ENCODE measurements at regions not wholly inside any gene's neighbourhood (a gene's known extent, or its start where the extent isn't known, plus 50 kb on each side); places are given as distances from the start of the nearest gene placed in this dataset.

- Histone ChIP-seq H3K36me3 (ENCODE audit: control insufficient read depth in 2 of 2, insufficient read depth in 2 of 2, low read length in 1 of 2) (no peaks in the 10 kb centered on the region), H3K4me3 (ENCODE audit: low read depth in 1 of 2, low read length in 2 of 2) (no peak overlapping the region), H3K27me3 (ENCODE audit: control insufficient read depth in 1 of 2, insufficient read depth in 2 of 2, low read length in 2 of 2) (no peaks in the 10 kb centered on the region), H3K9me3 (ENCODE audit: control insufficient read depth in 2 of 2, insufficient read depth in 1 of 2, low read depth in 1 of 2, low read length in 1 of 2) (no peaks in the 10 kb centered on the region), H3K27ac (ENCODE audit: low read depth in 2 of 2, low read length in 1 of 2) (no peak overlapping the region), H3K4me1 (ENCODE audit: control insufficient read depth in 2 of 2, insufficient read depth in 2 of 2, low read length in 1 of 2) (no peaks in the 10 kb centered on the region)
- 84 to 88% methylated on average over 2 of the region's 2 CpGs for WGBS, 2 donors
Observed at GRCh38 chr18:65435534-65435933, 315.3 kb upstream of the CDH7 start.

GRCh38 chr18:65429601-65430000 lies 321.2 kb upstream of the CDH7 start:
- H3K27me3 ChIP-seq (ENCODE audit: control insufficient read depth in 1 of 2, insufficient read depth in 2 of 2, low read length in 2 of 2): no peaks in the 10 kb centered on the region
- no peak overlapping the region for H3K4me3 ChIP-seq (ENCODE audit: low read depth in 1 of 2, low read length in 2 of 2)
- no peak overlapping the region for H3K27ac ChIP-seq (ENCODE audit: low read depth in 2 of 2, low read length in 1 of 2)
- H3K9me3 ChIP-seq (ENCODE audit: control insufficient read depth in 2 of 2, insufficient read depth in 1 of 2, low read depth in 1 of 2, low read length in 1 of 2): peaks cover 0 to 2% of the 10 kb centered on the region in 2 donors
- 65 to 76% methylated on average over 4 of the region's 4 CpGs for WGBS, 2 donors
- H3K4me1 ChIP-seq (ENCODE audit: control insufficient read depth in 2 of 2, insufficient read depth in 2 of 2, low read length in 1 of 2): no peaks in the 10 kb centered on the region
- H3K36me3 ChIP-seq (ENCODE audit: control insufficient read depth in 2 of 2, insufficient read depth in 2 of 2, low read length in 1 of 2): no peaks in the 10 kb centered on the region

GRCh38 chr18:65425366-65425765 lies 325.4 kb upstream of the CDH7 start:
- Histone ChIP-seq H3K36me3 (ENCODE audit: control insufficient read depth in 2 of 2, insufficient read depth in 2 of 2, low read length in 1 of 2) (no peaks in the 10 kb centered on the region), H3K4me1 (ENCODE audit: control insufficient read depth in 2 of 2, insufficient read depth in 2 of 2, low read length in 1 of 2) (no peaks in the 10 kb centered on the region), H3K27ac (ENCODE audit: low read depth in 2 of 2, low read length in 1 of 2) (no peak overlapping the region), H3K9me3 (ENCODE audit: control insufficient read depth in 2 of 2, insufficient read depth in 1 of 2, low read depth in 1 of 2, low read length in 1 of 2) (peaks cover 0 to 2% of the 10 kb centered on the region in 2 donors), H3K27me3 (ENCODE audit: control insufficient read depth in 1 of 2, insufficient read depth in 2 of 2, low read length in 2 of 2) (no peaks in the 10 kb centered on the region), H3K4me3 (ENCODE audit: low read depth in 1 of 2, low read length in 2 of 2) (no peak overlapping the region)
- WGBS, 2 donors: 62 to 66% methylated on average over 3 of the region's 3 CpGs

- WGBS, 2 donors: 46 to 48% methylated on average over 4 of the region's 4 CpGs
- Histone ChIP-seq H3K36me3 (ENCODE audit: control insufficient read depth in 2 of 2, insufficient read depth in 2 of 2, low read length in 1 of 2) (no peaks in the 10 kb centered on the region), H3K4me3 (ENCODE audit: low read depth in 1 of 2, low read length in 2 of 2) (no peak overlapping the region), H3K4me1 (ENCODE audit: control insufficient read depth in 2 of 2, insufficient read depth in 2 of 2, low read length in 1 of 2) (no peaks in the 10 kb centered on the region), H3K9me3 (ENCODE audit: control insufficient read depth in 2 of 2, insufficient read depth in 1 of 2, low read depth in 1 of 2, low read length in 1 of 2) (peaks cover 0 to 2% of the 10 kb centered on the region in 2 donors), H3K27ac (ENCODE audit: low read depth in 2 of 2, low read length in 1 of 2) (no peak overlapping the region), H3K27me3 (ENCODE audit: control insufficient read depth in 1 of 2, insufficient read depth in 2 of 2, low read length in 2 of 2) (no peaks in the 10 kb centered on the region)
Observed at GRCh38 chr18:65423776-65424175, 327.0 kb upstream of the CDH7 start.

- Histone ChIP-seq H3K9me3 (ENCODE audit: control insufficient read depth in 2 of 2, insufficient read depth in 1 of 2, low read depth in 1 of 2, low read length in 1 of 2) (no peaks in the 10 kb centered on the region), H3K36me3 (ENCODE audit: control insufficient read depth in 2 of 2, insufficient read depth in 2 of 2, low read length in 1 of 2) (no peaks in the 10 kb centered on the region), H3K4me1 (ENCODE audit: control insufficient read depth in 2 of 2, insufficient read depth in 2 of 2, low read length in 1 of 2) (no peaks in the 10 kb centered on the region), H3K27ac (ENCODE audit: low read depth in 2 of 2, low read length in 1 of 2) (no peak overlapping the region), H3K27me3 (ENCODE audit: control insufficient read depth in 1 of 2, insufficient read depth in 2 of 2, low read length in 2 of 2) (no peaks in the 10 kb centered on the region), H3K4me3 (ENCODE audit: low read depth in 1 of 2, low read length in 2 of 2) (no peak overlapping the region)
- 51 to 52% methylated on average over 2 of the region's 2 CpGs for WGBS, 2 donors
Observed at GRCh38 chr18:65422544-65423136, 328.2 kb upstream of the CDH7 start.

- Histone ChIP-seq H3K9me3 (ENCODE audit: control insufficient read depth in 2 of 2, insufficient read depth in 1 of 2, low read depth in 1 of 2, low read length in 1 of 2) (no peaks in the 10 kb centered on the region), H3K4me3 (ENCODE audit: low read depth in 1 of 2, low read length in 2 of 2) (no peak overlapping the region), H3K36me3 (ENCODE audit: control insufficient read depth in 2 of 2, insufficient read depth in 2 of 2, low read length in 1 of 2) (no peaks in the 10 kb centered on the region), H3K4me1 (ENCODE audit: control insufficient read depth in 2 of 2, insufficient read depth in 2 of 2, low read length in 1 of 2) (no peaks in the 10 kb centered on the region), H3K27ac (ENCODE audit: low read depth in 2 of 2, low read length in 1 of 2) (no peak overlapping the region), H3K27me3 (ENCODE audit: control insufficient read depth in 1 of 2, insufficient read depth in 2 of 2, low read length in 2 of 2) (no peaks in the 10 kb centered on the region)
Observed at GRCh38 chr18:65415098-65415497, 335.7 kb upstream of the CDH7 start.

GRCh38 chr18:65414501-65414900 lies 336.3 kb upstream of the CDH7 start:
- no peaks in the 10 kb centered on the region for H3K27me3 ChIP-seq (ENCODE audit: control insufficient read depth in 1 of 2, insufficient read depth in 2 of 2, low read length in 2 of 2)
- no peak overlapping the region for H3K27ac ChIP-seq (ENCODE audit: low read depth in 2 of 2, low read length in 1 of 2)
- WGBS, 2 donors: 56 to 59% methylated on average over 1 of the region's 1 CpG
- no peaks in the 10 kb centered on the region for H3K36me3 ChIP-seq (ENCODE audit: control insufficient read depth in 2 of 2, insufficient read depth in 2 of 2, low read length in 1 of 2)
- H3K9me3 ChIP-seq (ENCODE audit: control insufficient read depth in 2 of 2, insufficient read depth in 1 of 2, low read depth in 1 of 2, low read length in 1 of 2): no peaks in the 10 kb centered on the region
- no peak overlapping the region for H3K4me3 ChIP-seq (ENCODE audit: low read depth in 1 of 2, low read length in 2 of 2)
- H3K4me1 ChIP-seq (ENCODE audit: control insufficient read depth in 2 of 2, insufficient read depth in 2 of 2, low read length in 1 of 2): no peaks in the 10 kb centered on the region

- H3K27me3 ChIP-seq (ENCODE audit: control insufficient read depth in 1 of 2, insufficient read depth in 2 of 2, low read length in 2 of 2): no peaks in the 10 kb centered on the region
- no peaks in the 10 kb centered on the region for H3K36me3 ChIP-seq (ENCODE audit: control insufficient read depth in 2 of 2, insufficient read depth in 2 of 2, low read length in 1 of 2)
- H3K9me3 ChIP-seq (ENCODE audit: control insufficient read depth in 2 of 2, insufficient read depth in 1 of 2, low read depth in 1 of 2, low read length in 1 of 2): no peaks in the 10 kb centered on the region
- H3K27ac ChIP-seq (ENCODE audit: low read depth in 2 of 2, low read length in 1 of 2): no peak overlapping the region
- 64 to 75% methylated on average over 1 of the region's 1 CpG for WGBS, 2 donors
- no peaks in the 10 kb centered on the region for H3K4me1 ChIP-seq (ENCODE audit: control insufficient read depth in 2 of 2, insufficient read depth in 2 of 2, low read length in 1 of 2)
- no peak overlapping the region for H3K4me3 ChIP-seq (ENCODE audit: low read depth in 1 of 2, low read length in 2 of 2)
Observed at GRCh38 chr18:65411061-65411460, 339.8 kb upstream of the CDH7 start.

GRCh38 chr18:65409261-65409660 lies 341.6 kb upstream of the CDH7 start:
- Histone ChIP-seq H3K27ac (ENCODE audit: low read depth in 2 of 2, low read length in 1 of 2) (no peak overlapping the region), H3K4me3 (ENCODE audit: low read depth in 1 of 2, low read length in 2 of 2) (no peak overlapping the region), H3K27me3 (ENCODE audit: control insufficient read depth in 1 of 2, insufficient read depth in 2 of 2, low read length in 2 of 2) (no peaks in the 10 kb centered on the region), H3K9me3 (ENCODE audit: control insufficient read depth in 2 of 2, insufficient read depth in 1 of 2, low read depth in 1 of 2, low read length in 1 of 2) (no peaks in the 10 kb centered on the region), H3K36me3 (ENCODE audit: control insufficient read depth in 2 of 2, insufficient read depth in 2 of 2, low read length in 1 of 2) (no peaks in the 10 kb centered on the region), H3K4me1 (ENCODE audit: control insufficient read depth in 2 of 2, insufficient read depth in 2 of 2, low read length in 1 of 2) (no peaks in the 10 kb centered on the region)
- WGBS, 2 donors: 68 to 77% methylated on average over 3 of the region's 3 CpGs

- Histone ChIP-seq H3K9me3 (ENCODE audit: control insufficient read depth in 2 of 2, insufficient read depth in 1 of 2, low read depth in 1 of 2, low read length in 1 of 2) (no peaks in the 10 kb centered on the region), H3K4me1 (ENCODE audit: control insufficient read depth in 2 of 2, insufficient read depth in 2 of 2, low read length in 1 of 2) (no peaks in the 10 kb centered on the region), H3K36me3 (ENCODE audit: control insufficient read depth in 2 of 2, insufficient read depth in 2 of 2, low read length in 1 of 2) (no peaks in the 10 kb centered on the region), H3K27me3 (ENCODE audit: control insufficient read depth in 1 of 2, insufficient read depth in 2 of 2, low read length in 2 of 2) (no peaks in the 10 kb centered on the region), H3K4me3 (ENCODE audit: low read depth in 1 of 2, low read length in 2 of 2) (no peak overlapping the region), H3K27ac (ENCODE audit: low read depth in 2 of 2, low read length in 1 of 2) (no peak overlapping the region)
Observed at GRCh38 chr18:65403534-65403933, 347.3 kb upstream of the CDH7 start.

All from esophagus (tissue), 2 donors.